Naive B cell (primary cell): ENCODE measurements at regions not wholly inside any gene's neighbourhood (a gene's known extent, or its start where the extent isn't known, plus 50 kb on each side); places are given as distances from the start of the nearest gene placed in this dataset.
A peak's percentile ranks its signal among the peaks of the same experiment; 100 is the strongest.

Experiments used
- ATAC-seq, 2 donors: fragments of 150-1000 bp; cut with Tn5 transposase; 2 replicates each; pipeline ENCODE4 v1.10.0; 2021; ENCODE audit warnings: low read depth in 2 of 2, mild to moderate bottlenecking in 2 of 2, moderate library complexity in 2 of 2
- DNase-seq: peaks from one replicate; pipeline ENCODE4 v3.0.0; 2022
- H3K27ac Mint-ChIP-seq, 6 donors: one replicate each; pipeline ENCODE4 v1.8.0; 2020 to 2022; ENCODE audit warnings: mild to moderate bottlenecking in 6 of 6, mixed read lengths in 6 of 6, moderate library complexity in 5 of 6, inconsistent platforms in 2 of 6
- H3K27me3 Mint-ChIP-seq, 3 donors: one replicate each; pipeline ENCODE4 v1.8.0; 2021 to 2022; ENCODE audit warnings: mixed read lengths in 3 of 3, mild to moderate bottlenecking in 1 of 3
- H3K36me3 Mint-ChIP-seq, 2 donors: one replicate each; pipeline ENCODE4 v1.8.0; 2020 to 2022; ENCODE audit warnings: mixed read lengths in 2 of 2, inconsistent platforms in 1 of 2, mild to moderate bottlenecking in 1 of 2
- H3K4me1 Mint-ChIP-seq, 3 donors: one replicate each; pipeline ENCODE4 v1.8.0; 2020 to 2022; ENCODE audit warnings: mixed read lengths in 3 of 3, inconsistent platforms in 1 of 3, mild to moderate bottlenecking in 1 of 3, moderate library complexity in 1 of 3
- H3K4me3 Mint-ChIP-seq, 8 donors: one replicate each; pipeline ENCODE4 v1.8.0; 2020 to 2022; ENCODE audit warnings: mild to moderate bottlenecking in 8 of 8, mixed read lengths in 8 of 8, moderate library complexity in 8 of 8, inconsistent platforms in 2 of 8
- H3K9me3 Mint-ChIP-seq, 7 donors: one replicate each; pipeline ENCODE4 v1.8.0; 2020 to 2022; ENCODE audit warnings: mixed read lengths in 7 of 7, mild to moderate bottlenecking in 5 of 7, inconsistent platforms in 2 of 7, moderate library complexity in 1 of 7

- H3K4me1 Mint-ChIP-seq = no peaks in the 10 kb centered on the region
- ATAC-seq (no peak), DNase-seq (no peak)
- H3K27me3 Mint-ChIP-seq = no peaks in the 10 kb centered on the region
- no peak overlapping the region for H3K4me3 Mint-ChIP-seq
- H3K36me3 Mint-ChIP-seq = no peaks in the 10 kb centered on the region
- peaks cover 0 to 10% (median 5%) of the 10 kb centered on the region in 7 donors for H3K9me3 Mint-ChIP-seq
- no peak overlapping the region for H3K27ac Mint-ChIP-seq
These were observed 225.0 kb upstream of the DOK6 start for GRCh38 chr18:69175681-69176080.

GRCh38 chr18:69176741-69177140 lies 223.9 kb upstream of the DOK6 start:
- ATAC-seq (no peak), DNase-seq (no peak)
- no peaks in the 10 kb centered on the region for H3K36me3 Mint-ChIP-seq
- H3K9me3 Mint-ChIP-seq = peaks cover 0 to 10% (median 5%) of the 10 kb centered on the region in 7 donors
- no peak overlapping the region for H3K4me3 Mint-ChIP-seq
- H3K4me1 Mint-ChIP-seq = no peaks in the 10 kb centered on the region
- H3K27me3 Mint-ChIP-seq = no peaks in the 10 kb centered on the region
- no peak overlapping the region for H3K27ac Mint-ChIP-seq

DNA sequence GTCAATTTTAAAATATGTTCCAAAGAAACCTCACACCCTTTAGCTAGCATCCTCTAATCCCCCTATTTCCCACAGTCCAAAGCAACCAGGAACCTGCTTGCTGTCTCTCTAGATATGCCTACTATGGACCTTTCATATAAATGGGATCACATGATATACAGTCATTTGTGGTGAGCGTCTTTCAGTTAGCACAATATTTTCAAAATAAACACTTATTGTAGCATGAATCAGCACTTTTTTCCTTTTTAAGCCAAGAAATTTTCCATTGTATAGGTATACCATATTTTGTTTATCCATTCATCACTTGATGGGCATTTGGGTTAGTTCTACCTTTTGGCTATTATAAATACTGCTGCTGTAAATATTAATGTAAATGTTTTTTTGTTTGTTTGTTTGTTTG lies 223.0 kb upstream of the DOK6 start:
- no peak for ATAC-seq
- no peak for DNase-seq
- H3K9me3 Mint-ChIP-seq = peaks cover 0 to 7% (median 4%) of the 10 kb centered on the region in 7 donors

DNA sequence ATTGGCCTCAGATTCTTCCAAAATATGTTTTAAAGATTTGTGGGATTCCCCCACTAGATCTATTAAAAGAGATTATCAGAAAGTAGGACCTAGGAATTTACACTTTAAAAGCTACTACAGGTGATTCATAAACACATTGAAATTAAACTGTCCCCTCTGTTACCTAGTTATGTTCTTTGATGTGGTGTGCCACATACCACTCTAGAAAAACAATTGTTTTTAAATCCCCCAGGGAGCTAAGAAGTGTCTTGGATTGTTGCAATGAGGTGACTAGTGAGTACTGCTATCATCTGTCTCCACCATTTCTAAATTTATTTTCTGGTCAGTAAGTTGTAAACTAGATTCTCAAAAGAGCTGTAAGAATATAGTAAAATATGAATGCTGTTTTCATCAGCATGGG lies 214.5 kb upstream of the DOK6 start:
- ATAC-seq (no peak), DNase-seq (no peak)
- Mint-ChIP-seq H3K4me1 (no peaks in the 10 kb centered on the region), H3K9me3 (no peaks in the 10 kb centered on the region), H3K27me3 (no peaks in the 10 kb centered on the region), H3K36me3 (no peaks in the 10 kb centered on the region), H3K4me3 (no peak overlapping the region), H3K27ac (no peak overlapping the region)

More for the DNA sequence above, 223.0 kb upstream of the DOK6 start:
- Mint-ChIP-seq H3K27me3 (no peaks in the 10 kb centered on the region), H3K4me3 (no peak overlapping the region), H3K27ac (no peak overlapping the region), H3K36me3 (no peaks in the 10 kb centered on the region), H3K4me1 (no peaks in the 10 kb centered on the region)

DNA sequence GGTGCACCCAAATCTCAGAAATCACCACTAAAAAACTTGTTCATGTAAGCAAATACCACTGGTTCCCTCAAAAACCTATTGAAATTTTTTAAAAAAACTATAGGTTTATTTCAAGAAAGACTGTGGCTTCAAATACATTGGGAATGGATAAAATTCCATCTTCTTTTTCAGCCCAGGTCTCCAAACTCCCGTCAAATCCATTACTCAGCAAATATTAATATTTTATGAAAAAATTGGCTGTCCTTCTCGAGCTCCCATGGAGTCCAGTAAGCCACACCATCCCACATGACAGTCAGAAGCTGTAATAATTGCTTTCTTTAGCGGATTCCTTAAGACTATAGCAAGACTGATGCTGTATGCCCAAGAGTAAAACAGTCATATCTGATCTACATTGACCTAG lies 204.4 kb upstream of the DOK6 start:
- Mint-ChIP-seq H3K27me3 (no peaks in the 10 kb centered on the region), H3K27ac (no peak overlapping the region), H3K36me3 (no peaks in the 10 kb centered on the region), H3K4me1 (no peaks in the 10 kb centered on the region), H3K4me3 (no peak overlapping the region), H3K9me3 (peaks cover 0 to 4% (median 0%) of the 10 kb centered on the region in 7 donors)
- ATAC-seq = no peak
- no peak for DNase-seq

- H3K4me1 Mint-ChIP-seq = no peaks in the 10 kb centered on the region
- H3K4me3 Mint-ChIP-seq = no peak overlapping the region
- no peaks in the 10 kb centered on the region for H3K9me3 Mint-ChIP-seq
- H3K27ac Mint-ChIP-seq = no peak overlapping the region
- no peaks in the 10 kb centered on the region for H3K36me3 Mint-ChIP-seq
- ATAC-seq = no peak
- no peaks in the 10 kb centered on the region for H3K27me3 Mint-ChIP-seq
- DNase-seq = no peak
These were observed 194.8 kb upstream of the DOK6 start for GRCh38 chr18:69205925-69206324.

DNA sequence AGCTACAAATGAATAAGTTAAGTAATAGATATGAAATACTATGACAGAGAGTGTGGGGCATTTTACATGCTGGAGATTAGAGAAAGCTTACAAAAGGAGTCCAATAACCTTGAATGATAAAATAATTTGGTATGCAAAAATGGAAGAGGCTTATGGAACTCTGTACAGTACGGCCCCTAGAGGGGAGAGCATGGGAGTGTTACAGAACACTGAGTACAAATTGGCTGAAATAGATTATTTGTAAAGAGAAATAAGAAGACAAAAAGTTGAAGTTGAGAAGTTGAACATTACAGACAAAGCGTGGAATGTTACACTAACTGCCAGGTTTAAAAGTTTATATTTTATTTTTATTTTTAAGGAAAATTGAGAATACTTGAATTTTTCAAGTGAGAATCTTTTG lies 192.1 kb upstream of the DOK6 start:
- Mint-ChIP-seq H3K27ac (no peak overlapping the region), H3K36me3 (no peaks in the 10 kb centered on the region), H3K27me3 (no peaks in the 10 kb centered on the region), H3K4me3 (no peak overlapping the region), H3K9me3 (no peaks in the 10 kb centered on the region), H3K4me1 (no peaks in the 10 kb centered on the region)
- no peak for DNase-seq
- ATAC-seq = no peak

GRCh38 chr18:69209761-69210160 lies 190.9 kb upstream of the DOK6 start:
- no peaks in the 10 kb centered on the region for H3K4me1 Mint-ChIP-seq
- H3K36me3 Mint-ChIP-seq = no peaks in the 10 kb centered on the region
- no peaks in the 10 kb centered on the region for H3K9me3 Mint-ChIP-seq
- no peak for DNase-seq
- ATAC-seq = no peak
- no peaks in the 10 kb centered on the region for H3K27me3 Mint-ChIP-seq
- no peak overlapping the region for H3K27ac Mint-ChIP-seq
- H3K4me3 Mint-ChIP-seq = no peak overlapping the region

GRCh38 chr18:69213842-69214241 lies 186.8 kb upstream of the DOK6 start:
- H3K27ac Mint-ChIP-seq = no peak overlapping the region
- ATAC-seq (no peak), DNase-seq (no peak)
- H3K4me1 Mint-ChIP-seq = no peaks in the 10 kb centered on the region
- H3K4me3 Mint-ChIP-seq = no peak overlapping the region
- H3K27me3 Mint-ChIP-seq = no peaks in the 10 kb centered on the region
- no peaks in the 10 kb centered on the region for H3K9me3 Mint-ChIP-seq
- no peaks in the 10 kb centered on the region for H3K36me3 Mint-ChIP-seq

DNA sequence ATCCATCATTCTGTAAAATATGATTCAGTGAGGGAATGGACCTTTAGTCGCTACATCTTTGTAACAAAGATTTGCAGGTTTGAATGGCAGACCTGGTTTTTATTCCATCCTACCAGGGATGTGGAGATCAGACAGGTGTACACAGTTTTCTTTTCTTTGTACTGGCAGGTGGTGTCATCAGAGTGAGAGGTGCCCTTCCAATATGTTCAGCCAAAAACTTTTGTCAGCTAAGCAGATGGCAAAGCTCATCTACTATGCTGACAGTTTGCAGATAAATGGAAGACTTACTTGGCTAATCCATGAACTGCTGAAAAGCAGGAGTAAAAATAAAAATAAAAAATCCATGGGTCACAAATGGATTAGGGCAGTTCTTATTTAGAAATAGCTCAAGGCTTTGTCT lies 185.5 kb upstream of the DOK6 start:
- no peak for ATAC-seq
- no peak for DNase-seq
- Mint-ChIP-seq H3K9me3 (no peaks in the 10 kb centered on the region), H3K4me3 (no peak overlapping the region), H3K27me3 (no peaks in the 10 kb centered on the region), H3K36me3 (no peaks in the 10 kb centered on the region), H3K27ac (no peak overlapping the region), H3K4me1 (no peaks in the 10 kb centered on the region)

GRCh38 chr18:69216321-69216720 lies 184.4 kb upstream of the DOK6 start:
- Mint-ChIP-seq H3K9me3 (no peaks in the 10 kb centered on the region), H3K27ac (no peak overlapping the region), H3K36me3 (no peaks in the 10 kb centered on the region), H3K4me3 (no peak overlapping the region), H3K27me3 (no peaks in the 10 kb centered on the region), H3K4me1 (no peaks in the 10 kb centered on the region)
- ATAC-seq (no peak), DNase-seq (no peak)

GRCh38 chr18:69217196-69218000 lies 183.3 kb upstream of the DOK6 start:
- H3K9me3 Mint-ChIP-seq = peaks cover 0 to 1% (median 0%) of the 10 kb centered on the region in 7 donors
- DNase-seq (no peak), ATAC-seq (no peak)
- H3K4me3 Mint-ChIP-seq = peak overlapping the region in 1 of 8 donors; percentile 11
- no peaks in the 10 kb centered on the region for H3K36me3 Mint-ChIP-seq
- no peaks in the 10 kb centered on the region for H3K4me1 Mint-ChIP-seq
- H3K27me3 Mint-ChIP-seq = no peaks in the 10 kb centered on the region
- no peak overlapping the region for H3K27ac Mint-ChIP-seq

DNA sequence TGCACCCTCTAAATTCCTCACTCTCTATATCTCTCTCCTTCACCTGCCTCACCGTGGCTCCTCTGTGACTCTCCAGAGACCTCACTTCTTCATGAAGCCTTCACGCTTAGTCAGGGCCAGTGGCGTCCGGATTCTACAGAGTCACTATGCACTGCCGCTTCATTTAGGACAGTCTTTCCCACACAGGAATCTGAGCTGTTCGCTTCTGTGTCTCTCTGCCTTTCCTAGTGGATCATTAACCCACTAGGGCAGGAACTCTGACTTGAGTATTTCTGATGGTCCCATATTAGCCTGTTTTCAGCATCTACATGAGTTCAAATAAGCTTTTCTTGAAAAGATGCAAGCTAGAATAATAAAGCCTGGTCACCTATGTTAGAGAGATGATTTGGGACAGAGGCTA lies 180.2 kb upstream of the DOK6 start:
- H3K27me3 Mint-ChIP-seq = no peaks in the 10 kb centered on the region
- H3K4me1 Mint-ChIP-seq = no peaks in the 10 kb centered on the region
- DNase-seq (no peak), ATAC-seq (no peak)
- peaks cover 0 to 3% (median 0%) of the 10 kb centered on the region in 7 donors for H3K9me3 Mint-ChIP-seq
- no peak overlapping the region for H3K4me3 Mint-ChIP-seq
- H3K27ac Mint-ChIP-seq = no peak overlapping the region
- no peaks in the 10 kb centered on the region for H3K36me3 Mint-ChIP-seq

DNA sequence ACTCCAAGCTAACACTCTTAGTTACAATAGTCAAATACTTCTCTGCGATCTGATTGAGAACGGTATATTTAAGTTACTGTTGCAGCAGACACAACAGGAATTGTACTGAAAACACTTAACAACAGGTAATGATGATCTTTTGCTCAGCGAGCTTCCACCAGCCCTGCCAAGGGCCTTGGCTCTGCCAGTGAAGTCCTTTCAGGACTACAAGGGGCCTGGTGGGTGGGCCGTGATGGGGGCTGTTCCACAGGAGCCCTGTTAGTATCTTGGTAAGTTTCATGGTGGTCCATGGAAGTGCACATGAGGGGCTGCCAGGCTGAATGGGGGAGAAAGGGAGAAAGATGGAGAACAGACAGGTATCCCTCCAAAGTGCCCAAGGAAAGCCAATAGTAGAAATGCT lies 178.6 kb upstream of the DOK6 start:
- H3K36me3 Mint-ChIP-seq = no peaks in the 10 kb centered on the region
- H3K27me3 Mint-ChIP-seq = no peaks in the 10 kb centered on the region
- no peak overlapping the region for H3K4me3 Mint-ChIP-seq
- ATAC-seq (no peak), DNase-seq (no peak)
- H3K9me3 Mint-ChIP-seq = peaks cover 0 to 3% (median 0%) of the 10 kb centered on the region in 7 donors
- no peak overlapping the region for H3K27ac Mint-ChIP-seq
- no peaks in the 10 kb centered on the region for H3K4me1 Mint-ChIP-seq

GRCh38 chr18:69226971-69227370 lies 173.7 kb upstream of the DOK6 start:
- Mint-ChIP-seq H3K36me3 (no peaks in the 10 kb centered on the region), H3K27me3 (no peaks in the 10 kb centered on the region), H3K4me3 (no peak overlapping the region), H3K4me1 (no peaks in the 10 kb centered on the region), H3K9me3 (peaks cover 0 to 4% (median 0%) of the 10 kb centered on the region in 7 donors), H3K27ac (no peak overlapping the region)
- ATAC-seq (no peak), DNase-seq (no peak)
